Muscle layer of colon (tissue), 2 donors: ENCODE measurements at regions not wholly inside any gene's neighbourhood (a gene's known extent, or its start where the extent isn't known, plus 50 kb on each side); places are given as distances from the start of the nearest gene placed in this dataset.

Source experiments
- H3K27ac ChIP-seq: one replicate; pipeline ENCODE4 v1.7.0; 2013; ENCODE audit warnings: low read depth, mild to moderate bottlenecking, low read length, moderate library complexity
- H3K27me3 ChIP-seq, 2 donors: one replicate each; pipeline ENCODE4 v1.7.0; 2013; ENCODE audit warnings: low read length in 2 of 2, mild to moderate bottlenecking in 2 of 2; ENCODE audit not compliant: insufficient read depth in 2 of 2, control insufficient read depth in 1 of 2
- H3K36me3 ChIP-seq: one replicate; pipeline ENCODE4 v1.7.0; 2013; ENCODE audit warnings: mild to moderate bottlenecking, low read length; ENCODE audit not compliant: insufficient read depth
- H3K4me1 ChIP-seq: one replicate; pipeline ENCODE4 v1.7.0; 2013; ENCODE audit warnings: mild to moderate bottlenecking, low read length; ENCODE audit not compliant: insufficient read depth
- H3K4me3 ChIP-seq, 2 donors: one replicate each; pipeline ENCODE4 v1.7.0; 2013; ENCODE audit warnings: low read length in 2 of 2, low read depth in 1 of 2, mild to moderate bottlenecking in 1 of 2, moderate library complexity in 1 of 2
- H3K9ac ChIP-seq: one replicate; pipeline ENCODE4 v1.7.0; 2013; ENCODE audit warnings: low read length
- H3K9me3 ChIP-seq: one replicate; pipeline ENCODE4 v1.7.0; 2013; ENCODE audit warnings: mild to moderate bottlenecking, low read length
- donor health status: abdominal sarcoma.
- donor health status: Adenocarcinoma of cecum.

GRCh38 chr5:71937921-71938698, 169.2 kb upstream of the MAP1B start:
- H3K4me3 ChIP-seq, result no peak overlapping the region
- no peaks in the 10 kb centered on the region for H3K36me3 ChIP-seq
- no peaks in the 10 kb centered on the region for H3K27me3 ChIP-seq
- H3K9me3 ChIP-seq, result no peaks in the 10 kb centered on the region
- H3K4me1 ChIP-seq, result peaks cover 12% of the 10 kb centered on the region
- H3K9ac ChIP-seq, result no peak overlapping the region
- H3K27ac ChIP-seq, result no peak overlapping the region

GRCh38 chr5:71938895-71939294, 168.4 kb upstream of the MAP1B start:
- no peaks in the 10 kb centered on the region for H3K27me3 ChIP-seq
- no peaks in the 10 kb centered on the region for H3K9me3 ChIP-seq
- peaks cover 11% of the 10 kb centered on the region for H3K4me1 ChIP-seq
- H3K36me3 ChIP-seq, result no peaks in the 10 kb centered on the region
- H3K27ac ChIP-seq, result no peak overlapping the region
- no peak overlapping the region for H3K9ac ChIP-seq
- no peak overlapping the region for H3K4me3 ChIP-seq

GRCh38 chr5:71939452-71940230, 167.6 kb upstream of the MAP1B start:
- Histone ChIP-seq H3K4me1 (peaks cover 11% of the 10 kb centered on the region), H3K9ac (no peak overlapping the region), H3K9me3 (no peaks in the 10 kb centered on the region), H3K4me3 (no peak overlapping the region), H3K27ac (no peak overlapping the region), H3K27me3 (no peaks in the 10 kb centered on the region), H3K36me3 (no peaks in the 10 kb centered on the region)

GRCh38 chr5:71943874-71944273, 163.4 kb upstream of the MAP1B start:
- no peaks in the 10 kb centered on the region for H3K36me3 ChIP-seq

GRCh38 chr5:71945436-71945835, 161.8 kb upstream of the MAP1B start:
- Histone ChIP-seq H3K36me3 (no peaks in the 10 kb centered on the region), H3K4me3 (no peak overlapping the region), H3K9me3 (no peaks in the 10 kb centered on the region), H3K27ac (no peak overlapping the region), H3K4me1 (no peaks in the 10 kb centered on the region), H3K9ac (no peak overlapping the region), H3K27me3 (no peaks in the 10 kb centered on the region)

More at GRCh38 chr5:71943874-71944273, 163.4 kb upstream of the MAP1B start:
- H3K27ac ChIP-seq, result no peak overlapping the region
- no peak overlapping the region for H3K4me3 ChIP-seq
- no peaks in the 10 kb centered on the region for H3K27me3 ChIP-seq
- H3K4me1 ChIP-seq, result peaks cover 11% of the 10 kb centered on the region
- no peak overlapping the region for H3K9ac ChIP-seq
- H3K9me3 ChIP-seq, result no peaks in the 10 kb centered on the region

- Histone ChIP-seq H3K27ac (no peak overlapping the region), H3K9me3 (no peaks in the 10 kb centered on the region), H3K4me3 (no peak overlapping the region), H3K9ac (no peak overlapping the region), H3K36me3 (no peaks in the 10 kb centered on the region), H3K4me1 (no peaks in the 10 kb centered on the region), H3K27me3 (no peaks in the 10 kb centered on the region)
Observed at GRCh38 chr5:71946343-71947030, 160.8 kb upstream of the MAP1B start.

GRCh38 chr5:71948206-71948605, 159.1 kb upstream of the MAP1B start:
- Histone ChIP-seq H3K27me3 (no peaks in the 10 kb centered on the region), H3K27ac (no peak overlapping the region), H3K4me3 (no peak overlapping the region)

GRCh38 chr5:71949772-71950171, 157.5 kb upstream of the MAP1B start:
- Histone ChIP-seq H3K27ac (no peak overlapping the region), H3K36me3 (no peaks in the 10 kb centered on the region), H3K4me1 (no peaks in the 10 kb centered on the region), H3K27me3 (no peaks in the 10 kb centered on the region), H3K9ac (no peak overlapping the region), H3K4me3 (no peak overlapping the region), H3K9me3 (no peaks in the 10 kb centered on the region)

More at GRCh38 chr5:71948206-71948605, 159.1 kb upstream of the MAP1B start:
- Histone ChIP-seq H3K36me3 (no peaks in the 10 kb centered on the region), H3K9me3 (no peaks in the 10 kb centered on the region), H3K9ac (no peak overlapping the region), H3K4me1 (no peaks in the 10 kb centered on the region)

GRCh38 chr5:71953866-71954265, 153.4 kb upstream of the MAP1B start:
- no peak overlapping the region for H3K27ac ChIP-seq
- H3K27me3 ChIP-seq, result no peaks in the 10 kb centered on the region
- no peaks in the 10 kb centered on the region for H3K9me3 ChIP-seq
- H3K9ac ChIP-seq, result no peak overlapping the region
- H3K4me1 ChIP-seq, result peaks cover 19% of the 10 kb centered on the region
- H3K36me3 ChIP-seq, result no peaks in the 10 kb centered on the region
- no peak overlapping the region for H3K4me3 ChIP-seq

GRCh38 chr5:71954329-71954728, 152.9 kb upstream of the MAP1B start:
- Histone ChIP-seq H3K9ac (no peak overlapping the region), H3K27ac (no peak overlapping the region), H3K4me3 (no peak overlapping the region), H3K4me1 (peaks cover 19% of the 10 kb centered on the region), H3K36me3 (no peaks in the 10 kb centered on the region), H3K9me3 (no peaks in the 10 kb centered on the region), H3K27me3 (no peaks in the 10 kb centered on the region)

- Histone ChIP-seq H3K9me3 (no peaks in the 10 kb centered on the region), H3K36me3 (no peaks in the 10 kb centered on the region), H3K4me3 (no peak overlapping the region), H3K27me3 (no peaks in the 10 kb centered on the region), H3K4me1 (peaks cover 19% of the 10 kb centered on the region), H3K9ac (no peak overlapping the region), H3K27ac (no peak overlapping the region)
Observed at GRCh38 chr5:71955723-71956122, 151.6 kb upstream of the MAP1B start.
